ENCODE measurements at regions not wholly inside any gene's neighbourhood (a gene's known extent, or its start where the extent isn't known, plus 50 kb on each side); places are given as distances from the start of the nearest gene placed in this dataset.

DNA sequence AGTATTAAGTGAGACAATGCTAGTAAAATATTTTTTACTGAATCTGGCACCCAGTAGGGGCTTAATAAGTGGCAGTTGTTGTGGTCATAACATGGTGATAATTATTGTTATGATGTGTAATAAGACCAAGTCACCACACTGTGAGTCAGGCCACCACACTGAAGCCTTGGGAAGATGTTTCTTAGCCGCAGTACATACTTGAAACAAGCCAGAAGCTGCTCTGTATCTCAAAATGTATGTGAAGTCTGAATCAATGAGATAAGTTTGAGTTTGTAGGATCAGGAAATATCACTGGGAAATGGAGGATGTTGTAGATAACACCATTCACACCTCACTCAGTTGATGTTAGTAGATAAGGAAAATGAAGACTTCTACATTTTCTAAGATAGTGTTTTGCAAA, 51.3 kb upstream of the PTPN3 start:
- DNase-seq = no peak

DNA sequence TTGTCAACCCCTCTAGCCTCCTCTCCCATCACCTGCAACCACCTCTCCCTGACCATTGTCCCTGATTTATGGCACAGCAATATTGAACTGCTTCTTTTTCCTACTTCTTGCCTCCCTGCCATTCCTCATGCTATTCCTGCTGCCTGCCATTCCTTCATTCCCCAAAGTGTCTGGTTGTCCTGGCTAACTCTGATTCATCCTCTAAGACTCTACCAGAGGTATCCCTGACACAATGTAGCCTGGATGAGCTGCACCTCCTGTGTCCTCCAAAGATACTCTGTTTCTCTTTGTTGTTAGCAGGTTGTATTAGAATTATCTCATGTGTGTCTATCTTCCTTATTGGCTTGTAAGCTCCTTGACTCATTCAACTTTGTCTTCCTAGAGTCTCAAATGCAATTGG, 53.5 kb upstream of the PTPN3 start:
- no peak for DNase-seq

- DNase-seq = no peak
Observed at GRCh38 chr9:109555215-109555614, 57.1 kb upstream of the PTPN3 start.

DNA sequence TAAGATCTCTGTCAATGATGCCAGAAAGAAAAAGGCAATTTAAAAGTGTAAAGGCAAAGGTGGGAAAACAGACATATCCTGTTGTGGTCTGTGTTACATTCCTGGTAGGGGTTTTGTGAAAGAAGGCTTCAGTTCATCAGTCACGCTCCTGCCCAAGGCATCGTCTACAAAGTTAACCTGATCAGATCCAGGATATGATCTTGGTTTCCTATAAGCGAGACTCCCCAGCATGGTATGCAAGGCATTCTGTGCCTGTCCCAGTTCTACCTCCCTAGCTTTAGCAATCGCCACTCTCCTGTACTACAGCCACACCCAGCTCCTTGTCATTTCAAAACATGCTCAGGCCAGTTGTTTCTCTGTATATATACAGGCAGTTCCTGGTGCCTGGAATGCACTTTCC, 58.0 kb upstream of the PTPN3 start:
- no peak for DNase-seq

GRCh38 chr9:109556786-109557185, 58.7 kb upstream of the PTPN3 start:
- DNase-seq = no peak

DNA sequence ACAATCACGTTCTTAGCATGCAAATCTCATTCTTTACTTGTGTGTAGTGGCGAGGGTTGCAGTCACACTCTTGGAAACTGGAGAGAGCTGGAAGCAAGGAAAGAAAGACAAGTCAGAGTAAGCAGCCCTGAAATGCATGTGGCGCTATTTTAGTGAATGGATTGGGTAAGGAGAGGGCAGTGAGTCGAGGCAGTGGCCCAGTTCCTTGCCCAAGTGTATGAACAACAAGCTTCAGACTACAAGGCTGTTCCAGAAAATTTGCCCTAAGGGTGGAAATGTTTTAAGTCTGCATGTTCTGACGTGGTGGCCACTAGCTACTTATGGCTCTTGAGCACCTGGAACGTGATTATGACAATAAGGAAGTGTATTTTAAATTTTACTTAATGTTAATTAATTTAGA, 59.4 kb upstream of the PTPN3 start:
- no peak for DNase-seq

- no peak for DNase-seq
Observed at GRCh38 chr9:109558718-109559151, 60.6 kb upstream of the PTPN3 start.

- DNase-seq = no peak
Observed at GRCh38 chr9:109560470-109561132, 62.5 kb upstream of the PTPN3 start.

- DNase-seq = no peak
Observed at GRCh38 chr9:109561137-109561536, 63.0 kb upstream of the PTPN3 start.

GRCh38 chr9:109568089-109568488, 70.0 kb upstream of the PTPN3 start:
- no peak for DNase-seq

DNA sequence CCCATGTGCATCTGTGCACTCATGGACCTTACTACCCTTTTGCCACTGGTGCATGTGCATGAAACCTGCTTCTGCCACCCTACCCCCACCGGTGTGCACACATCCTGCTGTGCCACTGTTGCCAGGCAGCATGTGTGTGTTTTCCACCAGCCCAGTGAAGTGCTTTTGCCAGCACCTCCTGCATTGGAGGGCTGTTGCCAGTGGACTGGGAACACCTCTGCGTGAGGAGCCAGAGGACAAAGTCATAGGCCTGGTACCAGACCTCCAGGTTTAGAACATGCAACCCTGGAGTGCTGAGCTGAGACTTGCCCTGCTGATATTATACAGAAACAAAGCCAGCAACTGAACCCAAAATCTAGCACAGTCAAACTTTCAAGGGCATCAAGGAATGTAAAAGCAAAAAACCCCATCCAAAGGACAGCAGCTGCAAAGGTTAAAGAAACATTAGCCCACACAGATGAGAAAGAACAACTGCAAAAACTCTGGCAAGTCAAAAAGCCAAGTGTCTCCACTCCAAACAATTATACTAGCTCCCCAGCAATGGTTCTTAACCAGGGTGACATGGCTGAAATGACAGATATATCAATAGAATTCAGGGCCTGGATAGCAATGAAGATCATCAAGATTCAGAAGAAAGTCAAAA, 70.6 kb upstream of the PTPN3 start:
- DNase-seq = no peak

- peak; percentile 68 for DNase-seq
Observed at GRCh38 chr9:109574061-109574882, 76.2 kb upstream of the PTPN3 start.

- DNase-seq = no peak
Observed at GRCh38 chr9:109576762-109577161, 78.7 kb upstream of the PTPN3 start.

- DNase-seq = no peak
Observed at GRCh38 chr9:109579191-109579948, 81.3 kb upstream of the PTPN3 start.

DNA sequence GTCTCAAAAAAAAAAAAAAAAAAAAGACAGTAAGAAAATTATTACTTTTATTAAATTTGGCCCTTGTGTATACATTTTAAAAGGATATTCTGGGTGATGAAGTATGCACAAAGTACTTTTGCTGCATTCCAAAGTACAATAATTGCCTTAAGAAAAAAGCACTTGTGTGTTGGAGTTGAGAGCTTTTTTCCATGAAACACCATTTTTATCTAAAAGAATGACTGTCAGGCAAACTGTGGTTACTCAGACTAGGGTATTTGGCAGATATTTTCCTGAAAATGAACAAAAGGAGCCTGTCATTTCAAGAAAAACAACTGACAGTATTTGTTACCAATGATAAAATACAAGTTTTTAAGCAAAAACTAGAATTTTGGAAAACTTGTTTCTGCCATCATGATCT, 84.3 kb upstream of the PTPN3 start:
- no peak for DNase-seq

GRCh38 chr9:109584205-109584604, 86.1 kb upstream of the PTPN3 start:
- no peak for DNase-seq

DNA sequence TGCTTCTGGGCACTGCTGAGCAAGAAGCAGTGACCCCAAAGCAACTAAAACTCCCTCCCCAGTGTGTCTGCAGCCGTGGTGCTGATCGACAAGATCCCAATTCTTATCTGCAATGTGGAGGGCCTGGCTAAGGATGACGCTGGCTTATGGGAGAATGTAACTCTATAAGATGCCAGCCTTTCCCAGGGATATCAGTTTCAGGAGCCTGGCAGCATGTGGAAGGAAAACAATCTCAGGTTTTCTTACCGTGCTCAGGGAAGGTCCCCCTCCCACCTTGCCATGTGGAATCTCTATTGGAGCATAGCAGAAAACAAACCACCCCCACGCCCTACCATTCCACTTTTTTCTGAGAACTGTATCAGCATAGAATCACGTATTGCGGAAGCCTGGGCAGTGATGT, 87.7 kb upstream of the PTPN3 start:
- DNase-seq = no peak

GRCh38 chr9:109586993-109587392, 88.9 kb upstream of the PTPN3 start:
- DNase-seq = no peak

DNA sequence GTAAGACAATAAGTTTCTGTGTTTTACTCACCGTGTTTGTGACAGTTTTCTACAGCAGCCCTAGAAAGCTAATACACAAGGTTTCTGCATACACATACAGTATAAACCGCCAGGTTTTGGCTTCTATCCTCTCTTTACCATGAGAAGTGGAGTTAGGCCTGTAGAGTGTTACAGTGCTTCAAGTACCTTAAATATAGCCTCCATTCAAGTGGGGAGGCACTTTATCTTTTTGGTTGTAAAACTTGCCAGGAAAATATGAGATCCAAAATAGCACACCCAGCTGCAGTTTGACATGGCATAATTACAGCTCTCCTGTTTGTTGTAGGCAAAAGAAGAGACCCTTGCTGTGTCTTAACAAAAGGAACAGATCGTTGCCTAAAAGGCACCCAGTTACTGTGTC, 90.3 kb upstream of the PTPN3 start:
- no peak for DNase-seq

- no peak for DNase-seq
Observed at GRCh38 chr9:109590966-109591365, 92.9 kb upstream of the PTPN3 start.

DNA sequence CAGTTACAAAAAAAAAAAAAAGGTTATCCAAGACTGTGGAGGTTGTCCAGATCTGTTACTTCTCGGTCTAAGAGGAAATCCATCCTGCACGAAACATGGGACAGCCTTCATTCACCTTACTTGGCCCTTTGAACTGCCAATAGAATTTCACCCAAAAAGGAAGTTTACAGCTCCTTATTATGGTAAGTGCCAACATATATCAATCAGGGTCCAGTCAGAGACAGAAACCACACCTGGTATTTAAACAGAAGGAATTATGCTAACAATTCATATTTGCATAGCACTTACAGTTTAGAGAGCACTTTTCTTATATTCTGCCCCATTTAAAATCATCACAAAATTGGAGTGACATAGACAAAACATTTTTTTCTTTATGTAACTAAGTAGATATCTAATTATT, 93.6 kb upstream of the PTPN3 start:
- DNase-seq = no peak

GRCh38 chr9:109593612-109594011, 95.5 kb upstream of the PTPN3 start:
- DNase-seq = no peak

DNA sequence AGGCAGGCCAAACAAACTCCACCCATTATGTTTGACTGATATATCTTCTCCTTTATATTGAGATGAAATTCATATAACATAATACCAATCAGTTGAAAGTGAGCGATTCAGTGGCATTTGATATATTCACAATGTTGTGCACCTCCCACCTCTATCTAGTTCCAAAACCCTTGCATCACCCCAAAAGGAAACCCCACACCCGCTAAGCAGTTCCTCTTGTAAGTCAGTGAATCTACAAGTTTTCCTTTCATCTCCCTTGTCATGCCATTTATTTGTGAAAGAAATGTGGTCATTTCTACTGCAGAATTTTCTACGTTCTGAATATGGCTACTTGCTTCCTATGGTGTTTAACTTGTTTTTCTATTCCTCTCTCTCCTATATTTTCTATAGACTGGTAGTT, 99.4 kb upstream of the PTPN3 start:
- no peak for DNase-seq
